ENCODE measurements at regions not wholly inside any gene's neighbourhood (a gene's known extent, or its start where the extent isn't known, plus 50 kb on each side); places are given as distances from the start of the nearest gene placed in this dataset.

DNA sequence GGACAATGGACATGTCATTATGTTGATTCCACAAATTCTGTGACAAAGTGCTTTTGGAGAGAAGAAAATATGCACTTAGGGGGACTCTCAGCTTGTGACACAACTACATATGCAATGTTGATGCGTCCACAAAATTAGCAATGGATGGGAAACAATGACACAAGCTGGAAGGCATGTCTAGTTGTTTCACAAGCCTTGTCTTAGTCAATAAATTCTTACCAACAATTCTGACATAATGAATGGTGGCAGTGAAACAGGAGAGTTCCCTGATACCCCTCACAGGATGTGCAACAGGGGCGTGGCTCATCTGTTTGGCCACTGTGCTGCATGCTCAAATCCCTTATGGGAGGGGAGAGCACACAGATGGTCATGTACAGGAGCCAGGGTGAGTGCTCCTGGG lies 347.2 kb upstream of the DLGAP1 start:
- Histone ChIP-seq H3K4me1 (no peaks in the 10 kb centered on the region), H3K9me3 (peaks cover 0 to 22% (median 6%) of the 10 kb centered on the region in 4 donors), H3K4me3 (no peak overlapping the region), H3K27me3 (no peaks in the 10 kb centered on the region), H3K27ac (replicated peaks in 1 of 4) (no peak overlapping the region), H3K36me3 (no peaks in the 10 kb centered on the region)
- no peak for TF ChIP-seq EP300 (IDR thresholded peaks at IDR 0.05)
- TF ChIP-seq, protein P1, sequence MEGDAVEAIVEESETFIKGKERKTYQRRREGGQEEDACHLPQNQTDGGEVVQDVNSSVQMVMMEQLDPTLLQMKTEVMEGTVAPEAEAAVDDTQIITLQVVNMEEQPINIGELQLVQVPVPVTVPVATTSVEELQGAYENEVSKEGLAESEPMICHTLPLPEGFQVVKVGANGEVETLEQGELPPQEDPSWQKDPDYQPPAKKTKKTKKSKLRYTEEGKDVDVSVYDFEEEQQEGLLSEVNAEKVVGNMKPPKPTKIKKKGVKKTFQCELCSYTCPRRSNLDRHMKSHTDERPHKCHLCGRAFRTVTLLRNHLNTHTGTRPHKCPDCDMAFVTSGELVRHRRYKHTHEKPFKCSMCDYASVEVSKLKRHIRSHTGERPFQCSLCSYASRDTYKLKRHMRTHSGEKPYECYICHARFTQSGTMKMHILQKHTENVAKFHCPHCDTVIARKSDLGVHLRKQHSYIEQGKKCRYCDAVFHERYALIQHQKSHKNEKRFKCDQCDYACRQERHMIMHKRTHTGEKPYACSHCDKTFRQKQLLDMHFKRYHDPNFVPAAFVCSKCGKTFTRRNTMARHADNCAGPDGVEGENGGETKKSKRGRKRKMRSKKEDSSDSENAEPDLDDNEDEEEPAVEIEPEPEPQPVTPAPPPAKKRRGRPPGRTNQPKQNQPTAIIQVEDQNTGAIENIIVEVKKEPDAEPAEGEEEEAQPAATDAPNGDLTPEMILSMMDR (IDR thresholded peaks at IDR 0.05), result no peak
- no peak for TF ChIP-seq POLR2AphosphoS5 (IDR thresholded peaks at IDR 0.05)
- TF ChIP-seq POLR2A (IDR thresholded peaks at IDR 0.05; ENCODE audit: low read depth), result no peak
- DNase-seq (ENCODE audit: extremely low spot score), result no peak
- WGBS, result 85% methylated on average over 2 of the region's 2 CpGs
- intact Hi-C loops (cut with DNase I), result no loop called here

DNA sequence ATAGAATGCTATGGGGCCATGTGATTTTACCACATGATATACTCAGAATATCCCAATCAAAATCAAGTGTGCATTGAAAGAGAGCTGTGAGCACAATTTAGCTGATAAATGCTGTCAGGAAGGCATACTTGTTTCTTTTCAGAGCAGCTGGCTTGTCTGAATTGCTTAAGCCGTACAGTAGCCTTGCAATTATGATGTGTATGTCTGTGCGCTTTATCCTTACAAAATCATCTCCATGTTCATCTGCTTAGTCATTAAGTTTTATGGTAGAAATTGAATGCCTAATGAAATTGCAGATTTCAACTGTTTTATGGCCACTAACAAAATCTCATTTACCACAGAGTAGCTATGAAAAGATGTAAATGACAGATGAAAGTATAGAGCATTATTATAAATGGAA lies 346.0 kb upstream of the DLGAP1 start:
- Histone ChIP-seq H3K27me3 (no peaks in the 10 kb centered on the region), H3K36me3 (no peaks in the 10 kb centered on the region), H3K27ac (replicated peaks in 1 of 4) (no peak overlapping the region), H3K4me3 (no peak overlapping the region), H3K9me3 (peaks cover 0 to 22% (median 6%) of the 10 kb centered on the region in 4 donors), H3K4me1 (no peaks in the 10 kb centered on the region)
- TF ChIP-seq, protein P1 (IDR thresholded peaks at IDR 0.05), result no peak
- TF ChIP-seq POLR2AphosphoS5 (IDR thresholded peaks at IDR 0.05), result no peak
- WGBS, result 92% methylated on average over 2 of the region's 2 CpGs
- intact Hi-C loops (cut with DNase I), result no loop called here
- no peak for DNase-seq (ENCODE audit: extremely low spot score)

DNA sequence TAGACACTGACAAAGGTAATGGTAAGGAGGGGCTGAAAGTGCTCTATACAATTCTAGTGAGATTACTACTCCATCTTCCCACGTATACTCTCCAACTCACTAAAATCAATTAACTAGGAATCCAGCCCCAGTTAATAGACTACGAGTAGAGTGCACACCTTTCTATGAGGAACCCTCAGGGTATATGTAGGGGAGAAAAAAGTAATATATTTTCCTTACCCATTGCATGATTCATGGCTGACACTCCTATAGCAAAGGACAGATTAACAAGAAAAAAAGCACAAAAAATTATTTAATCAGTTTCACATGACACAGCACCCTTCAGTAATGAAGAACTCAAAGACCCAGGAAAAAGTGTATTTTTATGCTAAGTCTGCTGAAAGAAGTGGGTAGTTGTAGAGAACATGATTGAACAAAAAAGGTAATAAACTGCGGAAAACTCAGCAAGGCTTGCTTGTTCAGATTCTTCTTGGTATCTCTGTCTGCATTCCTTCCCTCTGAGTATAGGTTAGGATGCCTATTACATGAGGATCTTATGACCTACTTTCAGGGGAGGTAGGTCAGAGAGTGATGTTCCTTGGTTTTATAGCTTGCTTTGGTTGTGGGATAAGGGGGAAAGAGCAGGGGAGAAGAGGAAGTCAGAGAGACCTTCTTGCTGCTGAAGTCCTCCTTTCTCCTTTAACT lies 342.0 kb upstream of the DLGAP1 start:
- Histone ChIP-seq H3K4me1 (no peaks in the 10 kb centered on the region), H3K27ac (replicated peaks in 1 of 4) (no peak overlapping the region), H3K9me3 (peaks cover 0 to 16% (median 6%) of the 10 kb centered on the region in 4 donors), H3K4me3 (no peak overlapping the region), H3K27me3 (no peaks in the 10 kb centered on the region), H3K36me3 (no peaks in the 10 kb centered on the region)
- no peak for TF ChIP-seq POLR2A (IDR thresholded peaks at IDR 0.05; ENCODE audit: low read depth)
- no peak for TF ChIP-seq POLR2AphosphoS5 (IDR thresholded peaks at IDR 0.05)
- TF ChIP-seq, protein P1 (IDR thresholded peaks at IDR 0.05), result no peak
- no peak for TF ChIP-seq EP300 (IDR thresholded peaks at IDR 0.05)
- WGBS, result 60% methylated on average over 3 of the region's 3 CpGs
- intact Hi-C loops (cut with DNase I), result no loop called here
- no peak for DNase-seq (ENCODE audit: extremely low spot score)

DNA sequence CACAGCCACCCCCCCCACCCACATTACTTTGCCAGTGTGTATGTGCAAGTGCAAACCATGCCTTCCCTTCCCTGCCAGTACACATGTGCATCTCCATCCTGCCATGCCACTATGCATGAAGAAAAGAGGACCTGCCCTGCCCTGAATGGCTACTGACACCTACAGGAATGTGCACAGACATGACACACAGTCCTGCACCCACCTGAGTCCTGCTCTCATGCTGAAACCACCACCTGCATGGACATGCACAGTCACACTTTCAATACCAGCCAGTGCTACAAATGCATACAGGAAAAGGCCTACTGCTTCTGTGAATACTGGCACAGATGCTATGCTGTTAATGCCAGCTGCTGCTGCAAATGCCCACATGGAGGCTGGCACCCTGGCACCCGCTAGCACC lies 334.4 kb upstream of the DLGAP1 start:
- intact Hi-C loops (cut with DNase I), result no loop called here
- no peaks in the 10 kb centered on the region for H3K27me3 ChIP-seq
- no peak for DNase-seq (ENCODE audit: extremely low spot score)
- WGBS, result no CpG with 5 or more reads among the region's 1 CpG
- no peaks in the 10 kb centered on the region for H3K36me3 ChIP-seq
- no peaks in the 10 kb centered on the region for H3K4me1 ChIP-seq
- no peak overlapping the region for H3K27ac ChIP-seq (replicated peaks in 1 of 4)
- H3K9me3 ChIP-seq, result peaks cover 0 to 21% (median 5%) of the 10 kb centered on the region in 4 donors
- no peak overlapping the region for H3K4me3 ChIP-seq
- TF ChIP-seq POLR2A (IDR thresholded peaks at IDR 0.05; ENCODE audit: low read depth) (no peak), EP300 (IDR thresholded peaks at IDR 0.05) (no peak), POLR2AphosphoS5 (IDR thresholded peaks at IDR 0.05) (no peak)
- TF ChIP-seq, protein P1 (IDR thresholded peaks at IDR 0.05), result no peak

DNA sequence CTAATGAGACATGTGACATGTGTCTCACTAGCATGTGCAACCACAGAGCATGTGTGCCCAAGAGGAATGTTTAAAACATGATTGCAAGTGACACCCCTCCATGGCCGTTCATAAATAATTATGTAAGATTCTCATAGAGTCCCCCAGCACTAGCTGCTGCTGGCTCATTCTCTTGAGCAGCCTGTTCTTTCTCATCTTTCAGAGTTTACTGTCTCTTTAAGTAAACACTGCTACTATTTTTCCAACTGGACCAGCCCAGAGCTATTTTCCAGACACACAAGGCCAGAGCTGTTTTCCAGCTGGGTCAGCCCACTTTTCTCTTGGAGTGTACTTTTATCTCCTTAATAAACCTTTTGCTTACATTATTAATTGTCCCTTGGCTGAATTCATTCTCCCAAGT lies 326.8 kb upstream of the DLGAP1 start:
- 33% methylated on average over 1 of the region's 1 CpG for WGBS
- H3K27me3 ChIP-seq, result no peaks in the 10 kb centered on the region
- peaks cover 0 to 3% (median 0%) of the 10 kb centered on the region in 4 donors for H3K9me3 ChIP-seq
- H3K36me3 ChIP-seq, result no peaks in the 10 kb centered on the region
- no peak overlapping the region for H3K27ac ChIP-seq (replicated peaks in 1 of 4)
- intact Hi-C loops (cut with DNase I), result no loop called here
- H3K4me3 ChIP-seq, result no peak overlapping the region
- no peaks in the 10 kb centered on the region for H3K4me1 ChIP-seq
- TF ChIP-seq, protein P1 (IDR thresholded peaks at IDR 0.05), result no peak
- TF ChIP-seq EP300 (IDR thresholded peaks at IDR 0.05) (no peak), POLR2AphosphoS5 (IDR thresholded peaks at IDR 0.05) (no peak), POLR2A (IDR thresholded peaks at IDR 0.05; ENCODE audit: low read depth) (no peak)
- no peak for DNase-seq (ENCODE audit: extremely low spot score)
